B cell (primary cell): ENCODE measurements at regions not wholly inside any gene's neighbourhood (a gene's known extent, or its start where the extent isn't known, plus 50 kb on each side); places are given as distances from the start of the nearest gene placed in this dataset.

Experiments
- ATAC-seq: fragments of 200-7000 bp; cut with Tn5 transposase; one replicate; pipeline ENCODE4 v1.10.0; 2021; ENCODE audit warnings: low read depth, mild to moderate bottlenecking, moderate number of reproducible peaks, moderate library complexity
- CTCF ChIA-PET: fragments of 350-600 bp; sonication (Branson Sonifier 250); formaldehyde crosslinking; loops from one replicate; lab custom pipeline; 2021; ENCODE audit warnings: antibody characterized with exemption, inconsistent platforms; lab: Charles Lee
- POLR2A ChIA-PET: fragments of 350-600 bp; sonication (Branson Sonifier 250); formaldehyde crosslinking; loops from one replicate; lab custom pipeline; 2021; ENCODE audit warnings: antibody characterized with exemption; lab: Charles Lee
- DNase-seq: peaks from one replicate; pipeline ENCODE4 v3.0.0; 2013
- H2AFZ ChIP-seq: 2 replicates; pipeline ENCODE4 v1.6.1; 2012; ENCODE audit warnings: mild to moderate bottlenecking, low read depth, low read length; ENCODE audit not compliant: insufficient read depth, poor library complexity, severe bottlenecking
- H3K27ac ChIP-seq, 2 donors: 1 replicate in 1 of 2; 2 replicates in 1 of 2; pipeline ENCODE4 v1.5.1; 2012 to 2013; ENCODE audit warnings: low read length in 2 of 2, mild to moderate bottlenecking in 2 of 2, moderate library complexity in 1 of 2
- H3K27me3 ChIP-seq, 4 experiments: fragments of 200-600 bp in 1 of 4; sonication (generic) in 1 of 4; replicated peaks in 1 of 4; 1 replicate in 2 of 4; 2 replicates in 2 of 4; pipeline versions ENCODE4 v1.6.1 to v1.7.0; 2013 to 2016; ENCODE audit warnings: low read length in 3 of 4, mild to moderate bottlenecking in 2 of 4, mixed read lengths in 1 of 4, moderate library complexity in 1 of 4; ENCODE audit not compliant: insufficient read depth in 4 of 4, control insufficient read depth in 3 of 4; ENCODE audit errors: control extremely low read depth in 1 of 4
- H3K36me3 ChIP-seq, 2 experiments: replicated peaks in 1 of 2; 1 replicate in 1 of 2; 2 replicates in 1 of 2; pipeline versions ENCODE4 v1.6.1 to v1.7.1; 2013; ENCODE audit warnings: low read length in 1 of 2; ENCODE audit not compliant: insufficient read depth in 2 of 2, control insufficient read depth in 1 of 2; ENCODE audit errors: control extremely low read depth in 1 of 2, extremely low read depth in 1 of 2
- H3K4me1 ChIP-seq, 2 donors: fragments of 200-600 bp in 1 of 2; sonication (generic) in 1 of 2; 1 replicate in 1 of 2; 2 replicates in 1 of 2; pipeline versions ENCODE4 v1.5.1 to v1.6.1; 2013 to 2017; ENCODE audit warnings: low read length in 2 of 2; ENCODE audit not compliant: control insufficient read depth in 2 of 2, insufficient read depth in 2 of 2
- H3K4me2 ChIP-seq: replicated peaks from 2 replicates; pipeline ENCODE3; 2012; ENCODE audit warnings: mild to moderate bottlenecking, low read depth, low read length; ENCODE audit not compliant: poor library complexity, severe bottlenecking
- H3K4me3 ChIP-seq, 5 experiments: fragments of 200-600 bp in 1 of 5; sonication (generic) in 1 of 5; 1 replicate in 3 of 5; 2 replicates in 2 of 5; pipeline versions ENCODE4 v1.5.1 to v1.7.0; 2011 to 2016; ENCODE audit warnings: low read length in 4 of 5, mild to moderate bottlenecking in 4 of 5, low read depth in 2 of 5, control low read depth in 1 of 5, moderate library complexity in 1 of 5; ENCODE audit not compliant: insufficient read depth in 1 of 5; ENCODE audit errors: control extremely low read depth in 1 of 5, extremely low read depth in 1 of 5
- H3K79me2 ChIP-seq: fragments of 200-600 bp; sonication (generic); one replicate; pipeline ENCODE4 v1.6.0; 2016; ENCODE audit warnings: low read length; ENCODE audit not compliant: control insufficient read depth, insufficient read depth
- H3K9ac ChIP-seq: fragments of 200-600 bp; sonication (generic); 2 replicates; pipeline ENCODE4 v1.6.1; 2017; ENCODE audit warnings: mild to moderate bottlenecking, low read length, moderate library complexity
- H3K9me3 ChIP-seq, 3 donors: one replicate each; pipeline versions ENCODE4 v1.6.1 to v1.7.1; 2013; ENCODE audit warnings: low read length in 2 of 3; ENCODE audit not compliant: control insufficient read depth in 2 of 3, insufficient read depth in 1 of 3; ENCODE audit errors: control extremely low read depth in 1 of 3
- H4K20me1 ChIP-seq: 2 replicates; pipeline ENCODE4 v1.6.0; 2012; ENCODE audit warnings: mild to moderate bottlenecking, low read length; ENCODE audit not compliant: insufficient read depth, control insufficient read depth, poor library complexity, severe bottlenecking
- H3K27ac Mint-ChIP-seq: one replicate; pipeline ENCODE4 v1.8.0; 2021; ENCODE audit warnings: mixed read lengths
- H3K27me3 Mint-ChIP-seq: one replicate; pipeline ENCODE4 v1.8.0; 2021; ENCODE audit warnings: mixed read lengths
- H3K4me1 Mint-ChIP-seq: one replicate; pipeline ENCODE4 v1.8.0; 2021; ENCODE audit warnings: mixed read lengths
- H3K4me3 Mint-ChIP-seq: one replicate; pipeline ENCODE4 v1.8.0; 2021; ENCODE audit warnings: mixed read lengths
- H3K9me3 Mint-ChIP-seq: one replicate; pipeline ENCODE4 v1.8.0; 2022; ENCODE audit warnings: mixed read lengths; ENCODE audit not compliant: insufficient read depth
- CTCF ChIP-seq: fragments of 200-600 bp; IDR thresholded peaks from one replicate; pipeline ENCODE4 v1.8.0; 2022; ENCODE audit warnings: antibody characterized with exemption, mild to moderate bottlenecking
- EZH2 ChIP-seq: IDR thresholded peaks from 2 replicates; pipeline ENCODE4 v1.6.1; 2012; ENCODE audit warnings: borderline replicate concordance, low read depth, mild to moderate bottlenecking, moderate library complexity, low read length; ENCODE audit not compliant: insufficient read depth, poor library complexity, severe bottlenecking
- WGBS: methylation state at CpG from one replicate; pipeline ENCODE4 v1.1.5; 2013; ENCODE audit warnings: missing lambda C conversion rate; ENCODE audit not compliant: insufficient coverage; 5-methylcytosine and 5-hydroxymethylcytosine counted together
- intact Hi-C: fragments of 100-400 bp; cut with micrococcal nuclease; formaldehyde crosslinking; loops from one replicate; pipeline ENCODE4 v1.10.0; 2022

GRCh38 chr4:34678431-34678830, 1565.9 kb downstream of the ARAP2 start:
- 100% methylated on average over 1 of the region's 3 CpGs for WGBS
- intact Hi-C loops: no loop called here
- H3K27me3 ChIP-seq: no peaks in the 10 kb centered on the region

GRCh38 chr4:34679228-34679627, 1565.1 kb downstream of the ARAP2 start:
- intact Hi-C loops: no loop called here
- Mint-ChIP-seq H3K27me3 (no peaks in the 10 kb centered on the region), H3K9me3 (peaks cover 2% of the 10 kb centered on the region), H3K4me3 (no peak overlapping the region), H3K4me1 (no peaks in the 10 kb centered on the region), H3K27ac (no peak overlapping the region)
- Histone ChIP-seq H2AFZ (no peak overlapping the region), H3K9ac (no peak overlapping the region), H3K79me2 (no peaks in the 10 kb centered on the region), H3K27me3 (no peaks in the 10 kb centered on the region), H3K4me2 (no peak overlapping the region), H3K4me3 (no peak overlapping the region), H3K27ac (no peak overlapping the region), H3K36me3 (no peaks in the 10 kb centered on the region), H4K20me1 (no peaks in the 10 kb centered on the region), H3K4me1 (no peaks in the 10 kb centered on the region), H3K9me3 (peaks cover 0 to 4% (median 0%) of the 10 kb centered on the region in 3 donors)
- ChIA-PET CTCF (no interaction called here), POLR2A (no interaction called here)
- DNase-seq (no peak), ATAC-seq (no peak)
- 88% methylated on average over 5 of the region's 7 CpGs for WGBS
- no peak for TF ChIP-seq CTCF
- no peak for TF ChIP-seq EZH2

More at GRCh38 chr4:34678431-34678830, 1565.9 kb downstream of the ARAP2 start:
- Mint-ChIP-seq H3K27me3 (no peaks in the 10 kb centered on the region), H3K4me1 (no peaks in the 10 kb centered on the region), H3K27ac (no peak overlapping the region), H3K4me3 (no peak overlapping the region), H3K9me3 (peaks cover 2% of the 10 kb centered on the region)
- no peak for ATAC-seq
- ChIA-PET POLR2A (no interaction called here), CTCF (no interaction called here)
- Histone ChIP-seq H2AFZ (no peak overlapping the region), H3K9me3 (peaks cover 0 to 4% (median 0%) of the 10 kb centered on the region in 3 donors), H3K27ac (no peak overlapping the region), H3K9ac (no peak overlapping the region), H3K79me2 (no peaks in the 10 kb centered on the region), H4K20me1 (no peaks in the 10 kb centered on the region), H3K4me1 (no peaks in the 10 kb centered on the region), H3K4me3 (no peak overlapping the region), H3K36me3 (no peaks in the 10 kb centered on the region), H3K4me2 (no peak overlapping the region)
- TF ChIP-seq EZH2: no peak
- no peak for TF ChIP-seq CTCF
- DNase-seq: no peak
